Heart right ventricle (tissue), 16 donors: ENCODE measurements at regions not wholly inside any gene's neighbourhood (a gene's known extent, or its start where the extent isn't known, plus 50 kb on each side); places are given as distances from the start of the nearest gene placed in this dataset.
"Not testable (repeated sequence)": the region's sequence is repeated elsewhere in the genome, so short reads cannot be mapped to it uniquely, and the experiment has no call there.

Experiments used
- ATAC-seq, 8 donors: fragments of 200-7000 bp; cut with Tn5 transposase; one replicate each; pipeline ENCODE4 v1.9.1; 2020; ENCODE audit warnings: mild to moderate bottlenecking in 8 of 8, moderate library complexity in 8 of 8, moderate number of reproducible peaks in 1 of 8
- DNase-seq, 2 donors: peaks; one replicate each; pipeline ENCODE4 v3.0.0-alpha.2; 2020
- H3K27ac ChIP-seq, 10 donors: fragments of 200-600 bp; sonication (generic) in 2 of 10; one replicate each; pipeline versions ENCODE4 v1.5.0 to v1.8.0; 2020 to 2022; ENCODE audit warnings: mild to moderate bottlenecking in 3 of 10
- H3K27me3 ChIP-seq, 7 donors: fragments of 200-600 bp; one replicate each; pipeline ENCODE4 v1.8.0; 2021 to 2022; ENCODE audit warnings: mild to moderate bottlenecking in 2 of 7
- H3K36me3 ChIP-seq, 9 donors: fragments of 200-600 bp; sonication (generic) in 1 of 9; one replicate each; pipeline versions ENCODE4 v1.5.0 to v1.8.0; 2020 to 2022; ENCODE audit warnings: mild to moderate bottlenecking in 2 of 9
- H3K4me1 ChIP-seq, 9 donors: fragments of 200-600 bp; sonication (generic) in 1 of 9; one replicate each; pipeline versions ENCODE4 v1.5.0 to v1.8.0; 2020 to 2022; ENCODE audit warnings: mild to moderate bottlenecking in 4 of 9
- H3K4me3 ChIP-seq, 10 donors: fragments of 200-600 bp; sonication (generic) in 2 of 10; one replicate each; pipeline versions ENCODE4 v1.5.0 to v1.8.0; 2020 to 2022; ENCODE audit warnings: mild to moderate bottlenecking in 7 of 10, moderate library complexity in 2 of 10
- H3K9me3 ChIP-seq, 11 donors: fragments of 200-600 bp in 10 of 11; sonication (generic) in 2 of 11; one replicate each; pipeline versions ENCODE4 v1.5.0 to v1.8.0; 2013 to 2022; ENCODE audit warnings: mild to moderate bottlenecking in 2 of 11, control low read depth in 1 of 11, moderate library complexity in 1 of 11
- WGBS, 2 donors: extraction: QIAGEN DNeasy Blood & Tissue Kit; methylation state at CpG; one replicate each; pipeline ENCODE4 v1.1.7; 2013; ENCODE audit warnings: inconsistent platforms in 1 of 2; 5-methylcytosine and 5-hydroxymethylcytosine counted together
- intact Hi-C, 10 donors: fragments of 100-400 bp; cut with DNase I; formaldehyde crosslinking; loops; one replicate each; pipeline versions ENCODE4 v1.11.1 to v1.14.2; 2022
- TF ChIP-seq, protein P1 (sequence below), 9 donors: fragments of 200-600 bp; sonication (generic) in 2 of 9; IDR thresholded peaks; one replicate each; pipeline versions ENCODE4 v1.5.0 to v1.8.0; 2021 to 2022; ENCODE audit warnings: antibody characterized with exemption in 9 of 9, mild to moderate bottlenecking in 5 of 9, moderate library complexity in 1 of 9
- donor health status: Arrhythmogenic right ventricular cardiomyopathy.
- donor health status: ischemic (EF 13 %, LVEDD 7.1; RV severe dilation, severe dysfunction).
- donor health status: healthy with polysubstance abuse.
- donor health status: DM: no; HTN: yes; CAD: no.
- donor health status: DM: no; HTN: no; CAD: no.
- donor health status: ischemic (EF 25% LVEDD 6.9; RV normal size, moderate dysfunction).
- donor health status: ischemic (EF 25% LVEDD 5.7; RV mildly dilated, moderate dysfunction).
- donor health status: healthy.
- donor health status: DM: yes; HTN: yes; CAD: no.
- donor health status: Ischemic cardiomyopathy.
- donor health status: ischemic (EF 35%, LVEDD 5.7; RV mildly dilated, moderate dysfunction).
- donor health status: nonischemic (EF 11% LVEDD 7.7; RV severe dilation, severe dysfunction).
- donor health status: DM: yes; HTN: yes; CAD: no.
- donor health status: PGD.
- donor health status: ischemic (EF 29% LVEDD 5.4; RV normal size, mild dysfunction).
- donor health status: nonischemic (EF 23%, LVEDD 6.1; RV moderate dilation, normal function).

GRCh38 chr1:221527886-221528624, 213.8 kb downstream of the DUSP10 start:
- TF ChIP-seq, protein P1, sequence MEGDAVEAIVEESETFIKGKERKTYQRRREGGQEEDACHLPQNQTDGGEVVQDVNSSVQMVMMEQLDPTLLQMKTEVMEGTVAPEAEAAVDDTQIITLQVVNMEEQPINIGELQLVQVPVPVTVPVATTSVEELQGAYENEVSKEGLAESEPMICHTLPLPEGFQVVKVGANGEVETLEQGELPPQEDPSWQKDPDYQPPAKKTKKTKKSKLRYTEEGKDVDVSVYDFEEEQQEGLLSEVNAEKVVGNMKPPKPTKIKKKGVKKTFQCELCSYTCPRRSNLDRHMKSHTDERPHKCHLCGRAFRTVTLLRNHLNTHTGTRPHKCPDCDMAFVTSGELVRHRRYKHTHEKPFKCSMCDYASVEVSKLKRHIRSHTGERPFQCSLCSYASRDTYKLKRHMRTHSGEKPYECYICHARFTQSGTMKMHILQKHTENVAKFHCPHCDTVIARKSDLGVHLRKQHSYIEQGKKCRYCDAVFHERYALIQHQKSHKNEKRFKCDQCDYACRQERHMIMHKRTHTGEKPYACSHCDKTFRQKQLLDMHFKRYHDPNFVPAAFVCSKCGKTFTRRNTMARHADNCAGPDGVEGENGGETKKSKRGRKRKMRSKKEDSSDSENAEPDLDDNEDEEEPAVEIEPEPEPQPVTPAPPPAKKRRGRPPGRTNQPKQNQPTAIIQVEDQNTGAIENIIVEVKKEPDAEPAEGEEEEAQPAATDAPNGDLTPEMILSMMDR (IDR thresholded peaks at IDR 0.05): no peak
- Histone ChIP-seq H3K27ac (no peak overlapping the region), H3K36me3 (no peaks in the 10 kb centered on the region), H3K9me3 (no peaks in the 10 kb centered on the region), H3K27me3 (peaks cover 0 to 5% (median 0%) of the 10 kb centered on the region in 7 donors), H3K4me3 (no peak overlapping the region), H3K4me1 (no peaks in the 10 kb centered on the region)
- no peak for ATAC-seq
- WGBS, 2 donors: 80 to 83% methylated on average over 3 of the region's 3 CpGs
- DNase-seq: no peak
- intact Hi-C loops: no loop called here

DNA sequence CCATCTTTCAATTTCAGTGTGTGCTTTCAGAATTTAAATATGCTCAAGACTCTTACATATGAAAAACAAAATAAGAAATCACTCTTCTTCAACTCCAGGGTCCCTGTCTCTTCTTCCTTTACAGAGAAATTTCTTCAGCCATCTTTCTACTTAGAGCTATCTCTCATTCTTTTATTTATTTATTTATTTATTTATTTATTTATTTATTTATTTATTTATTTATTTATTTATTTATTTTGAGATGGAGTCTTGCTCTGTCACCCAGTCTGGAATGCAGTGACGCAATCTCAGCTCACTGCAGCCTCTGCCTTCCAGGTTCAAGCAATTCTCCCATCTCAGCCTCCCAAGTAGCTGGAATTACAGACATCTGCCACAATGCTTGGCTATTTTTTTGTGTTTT, 211.7 kb downstream of the DUSP10 start:
- H3K4me3 ChIP-seq, H3K9me3 ChIP-seq, H3K27ac ChIP-seq, DNase-seq, H3K4me1 ChIP-seq, ATAC-seq, H3K36me3 ChIP-seq: not testable (repeated sequence)
- WGBS, 2 donors: 81 to 97% methylated on average over 1 of the region's 1 CpG
- intact Hi-C loops: loop anchor here in 1 of 10 donors (10.0 kb wide), 1 partner anchor 645 kb away; no protein-coding TSS in a partner anchor
- H3K27me3 ChIP-seq: peaks cover 0 to 13% (median 0%) of the 10 kb centered on the region in 7 donors

GRCh38 chr1:221530791-221531190, 211.1 kb downstream of the DUSP10 start:
- peaks cover 0 to 13% (median 0%) of the 10 kb centered on the region in 7 donors for H3K27me3 ChIP-seq
- DNase-seq: no peak
- no peak for ATAC-seq
- no peaks in the 10 kb centered on the region for H3K4me1 ChIP-seq
- no peak overlapping the region for H3K4me3 ChIP-seq
- intact Hi-C loops: loop anchor here in 1 of 10 donors (10.0 kb wide), 1 partner anchor 644 kb away; no protein-coding TSS in a partner anchor
- no peak overlapping the region for H3K27ac ChIP-seq
- TF ChIP-seq, protein P1 (IDR thresholded peaks at IDR 0.05): no peak
- no peaks in the 10 kb centered on the region for H3K9me3 ChIP-seq
- H3K36me3 ChIP-seq: no peaks in the 10 kb centered on the region

DNA sequence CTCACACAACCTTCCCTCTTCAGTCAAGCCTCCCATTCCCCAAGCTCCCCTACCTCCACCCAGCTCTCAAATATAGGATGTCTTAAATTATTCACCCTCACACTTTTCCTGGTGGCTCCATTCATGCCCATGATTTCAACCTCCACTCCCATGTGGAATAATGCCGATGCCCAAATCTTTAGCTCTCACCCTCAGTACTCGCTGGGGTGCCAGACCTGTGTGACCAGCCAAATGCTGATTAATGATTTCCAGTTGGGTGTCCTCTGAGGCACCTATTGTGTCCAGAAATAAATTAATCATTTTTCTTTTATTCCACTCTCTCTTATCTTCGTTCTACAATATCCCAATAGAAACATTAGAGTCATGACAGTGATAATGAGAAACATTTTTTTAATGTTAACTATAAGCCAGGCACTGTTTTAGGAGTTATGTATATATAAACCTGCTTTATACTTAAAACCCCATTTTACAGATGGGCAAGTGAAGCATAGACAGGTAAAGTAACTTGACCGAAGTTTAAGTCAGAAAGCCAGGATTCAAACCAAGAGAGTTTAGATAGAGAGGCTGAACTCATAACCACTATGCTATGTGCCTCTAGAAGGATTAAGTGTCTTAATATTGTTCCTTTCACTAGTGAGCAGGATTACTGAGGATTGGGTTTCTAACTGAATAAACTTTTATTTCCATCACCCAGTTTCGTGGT, 209.7 kb downstream of the DUSP10 start:
- H3K27me3 ChIP-seq: peaks cover 0 to 13% (median 0%) of the 10 kb centered on the region in 7 donors
- ATAC-seq (no peak), DNase-seq (no peak)
- WGBS, 2 donors: 89 to 92% methylated on average over 5 of the region's 5 CpGs
- no peak overlapping the region for H3K4me3 ChIP-seq
- H3K9me3 ChIP-seq: no peaks in the 10 kb centered on the region
- no peak overlapping the region for H3K27ac ChIP-seq
- intact Hi-C loops: loop anchor here in 1 of 10 donors (10.0 kb wide), 1 partner anchor 643 kb away; no protein-coding TSS in a partner anchor
- TF ChIP-seq, protein P1 (IDR thresholded peaks at IDR 0.05): no peak
- H3K36me3 ChIP-seq: no peaks in the 10 kb centered on the region
- no peaks in the 10 kb centered on the region for H3K4me1 ChIP-seq
